ENCODE measurements at regions not wholly inside any gene's neighbourhood (a gene's known extent, or its start where the extent isn't known, plus 50 kb on each side); places are given as distances from the start of the nearest gene placed in this dataset.

DNA sequence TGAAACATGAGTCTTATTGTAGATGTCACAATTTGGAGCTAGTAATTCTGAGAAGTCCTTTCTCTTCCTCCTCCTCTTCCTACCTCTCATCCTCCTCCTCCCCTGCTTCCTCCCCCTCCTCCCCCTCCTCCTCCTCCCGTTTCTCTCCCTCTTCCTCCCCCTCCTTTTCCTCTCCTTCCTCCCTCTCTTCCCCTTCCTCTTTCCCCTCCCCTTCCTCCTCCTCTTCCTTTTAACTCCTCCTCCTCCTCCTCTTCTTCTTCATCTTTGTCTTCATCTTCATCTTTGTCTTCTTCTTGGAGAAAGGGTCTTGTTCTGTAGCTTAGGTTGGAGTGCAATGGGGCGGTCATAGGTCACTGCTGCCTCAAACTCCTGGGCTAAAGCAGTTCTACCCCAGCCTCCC lies 161.8 kb downstream of the PCDH7 start:
- TF ChIP-seq, protein P1, sequence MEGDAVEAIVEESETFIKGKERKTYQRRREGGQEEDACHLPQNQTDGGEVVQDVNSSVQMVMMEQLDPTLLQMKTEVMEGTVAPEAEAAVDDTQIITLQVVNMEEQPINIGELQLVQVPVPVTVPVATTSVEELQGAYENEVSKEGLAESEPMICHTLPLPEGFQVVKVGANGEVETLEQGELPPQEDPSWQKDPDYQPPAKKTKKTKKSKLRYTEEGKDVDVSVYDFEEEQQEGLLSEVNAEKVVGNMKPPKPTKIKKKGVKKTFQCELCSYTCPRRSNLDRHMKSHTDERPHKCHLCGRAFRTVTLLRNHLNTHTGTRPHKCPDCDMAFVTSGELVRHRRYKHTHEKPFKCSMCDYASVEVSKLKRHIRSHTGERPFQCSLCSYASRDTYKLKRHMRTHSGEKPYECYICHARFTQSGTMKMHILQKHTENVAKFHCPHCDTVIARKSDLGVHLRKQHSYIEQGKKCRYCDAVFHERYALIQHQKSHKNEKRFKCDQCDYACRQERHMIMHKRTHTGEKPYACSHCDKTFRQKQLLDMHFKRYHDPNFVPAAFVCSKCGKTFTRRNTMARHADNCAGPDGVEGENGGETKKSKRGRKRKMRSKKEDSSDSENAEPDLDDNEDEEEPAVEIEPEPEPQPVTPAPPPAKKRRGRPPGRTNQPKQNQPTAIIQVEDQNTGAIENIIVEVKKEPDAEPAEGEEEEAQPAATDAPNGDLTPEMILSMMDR (conservative IDR thresholded peaks at IDR 0.05; ENCODE audit: low read length) = no peak
- TF ChIP-seq EZH2phosphoT487 (IDR thresholded peaks at IDR 0.05; ENCODE audit: borderline replicate concordance) = no peak

Measured in Loucy (cell line).